NCI-H226 (cell line): ENCODE measurements at regions not wholly inside any gene's neighbourhood (a gene's known extent, or its start where the extent isn't known, plus 50 kb on each side); places are given as distances from the start of the nearest gene placed in this dataset.
"Not testable (repeated sequence)": the region's sequence is repeated elsewhere in the genome, so short reads cannot be mapped to it uniquely, and the experiment has no call there.

Source experiments
- DNase-seq: peaks from one replicate; pipeline ENCODE4 v3.0.0-alpha.2; 2015

DNA sequence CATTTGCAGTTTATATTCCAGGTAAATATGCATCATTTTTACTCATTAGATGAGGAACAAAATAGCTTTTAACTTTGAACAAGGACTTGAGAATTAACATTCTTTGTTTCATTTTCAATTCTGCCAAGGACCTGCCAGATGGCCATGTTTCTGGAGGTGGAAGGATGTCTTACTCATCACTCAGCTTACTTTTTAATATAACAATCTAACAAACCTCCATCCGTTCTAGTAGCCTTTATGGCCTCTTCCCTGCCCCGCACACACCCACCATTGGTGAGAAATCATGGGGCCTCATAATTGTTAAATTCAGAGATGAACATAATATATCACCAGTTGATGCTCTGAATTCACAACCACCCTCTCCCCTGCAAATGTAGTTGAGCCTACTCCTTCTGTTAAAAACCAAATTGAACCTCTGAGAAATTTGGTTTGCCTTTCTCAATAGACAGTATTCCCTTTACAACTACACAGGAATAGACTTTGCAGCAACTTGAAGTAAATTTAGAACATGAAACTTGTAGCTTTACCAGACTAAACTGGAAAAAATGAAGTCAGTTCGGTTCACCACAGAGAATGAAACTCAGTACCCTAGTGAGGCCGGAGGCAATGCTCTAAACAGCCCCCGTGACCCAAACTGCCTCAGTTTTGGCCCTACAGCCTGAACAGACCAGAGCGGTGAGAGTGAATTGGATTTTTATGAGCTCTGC is 50.1 kb upstream of the ACSL4 start:
- DNase-seq: no peak

DNA sequence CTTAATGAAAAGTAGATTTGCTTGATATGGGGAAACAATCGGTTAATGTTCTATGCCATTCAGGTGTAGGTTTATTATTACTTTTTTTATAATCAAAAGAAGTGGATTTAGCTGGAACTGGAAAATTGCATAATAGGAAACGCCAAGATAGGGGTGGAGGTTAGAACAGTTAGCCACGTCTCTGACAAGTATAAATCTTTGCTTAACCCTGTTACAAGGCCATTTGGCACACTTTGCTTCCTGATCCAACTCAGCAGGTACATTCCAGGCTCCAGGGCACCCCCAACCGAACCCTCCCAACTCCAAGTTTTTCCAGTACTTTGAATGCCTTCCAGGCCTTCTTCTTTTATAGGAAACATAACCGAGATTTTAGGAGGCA is 50.6 kb upstream of the ACSL4 start:
- DNase-seq: peak; percentile 68

DNA sequence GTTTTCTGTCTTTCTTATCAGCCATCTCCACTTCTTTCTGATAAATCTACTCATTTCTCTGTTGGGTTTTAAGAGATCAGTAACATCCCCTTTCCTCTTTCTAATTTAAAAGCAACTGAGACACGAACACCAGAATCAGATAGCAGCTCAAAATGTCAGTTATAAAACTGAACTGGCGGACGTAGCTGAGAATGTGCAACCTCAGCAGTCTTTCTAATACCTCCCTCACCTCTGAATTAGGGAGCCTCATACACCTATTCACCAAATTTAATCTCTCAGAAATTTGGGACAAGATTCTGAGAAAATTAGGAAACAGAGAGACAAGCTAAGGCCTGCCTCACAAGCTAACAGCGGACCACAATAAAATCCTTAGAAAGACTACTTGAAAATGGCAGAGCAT is 52.0 kb upstream of the ACSL4 start:
- DNase-seq: no peak

DNA sequence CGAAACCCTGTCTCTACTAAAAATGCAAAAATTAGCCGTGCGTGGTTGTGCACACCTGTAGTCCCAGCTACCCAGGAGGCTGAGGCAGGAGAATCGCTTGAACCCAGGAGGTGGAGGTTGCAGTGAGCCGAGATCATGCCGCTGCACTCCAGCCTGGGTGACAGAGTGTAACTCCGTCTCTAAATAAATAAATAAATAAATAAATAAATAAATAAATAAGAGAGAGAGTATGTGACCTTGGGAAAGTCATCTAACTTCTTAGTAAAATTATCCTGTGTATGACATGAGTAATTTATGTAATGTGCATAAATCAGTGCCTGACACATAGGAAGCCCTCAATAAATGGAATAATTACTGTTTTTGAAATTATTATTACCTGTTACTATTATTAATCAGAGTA is 57.5 kb upstream of the ACSL4 start:
- DNase-seq: not testable (repeated sequence)

DNA sequence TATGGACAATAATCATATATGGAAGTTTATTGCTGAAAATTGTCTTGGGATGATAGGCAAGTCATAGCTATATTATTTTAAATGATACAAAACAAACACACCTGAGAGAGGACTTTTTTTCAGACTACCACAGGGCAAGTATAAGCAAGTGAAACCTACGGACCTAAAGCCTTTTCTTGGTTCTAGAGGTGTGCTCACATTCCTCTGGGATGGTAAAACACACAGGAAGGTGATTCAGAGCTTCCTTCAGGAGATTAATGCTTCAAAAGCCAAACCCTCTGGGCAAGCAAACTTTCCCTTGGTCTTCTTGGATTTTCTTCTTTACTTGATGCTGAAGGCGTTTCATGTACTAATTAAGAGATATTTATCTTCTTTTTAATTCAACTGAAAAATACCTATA is 60.1 kb upstream of the ACSL4 start:
- DNase-seq: peak; percentile 68

DNA sequence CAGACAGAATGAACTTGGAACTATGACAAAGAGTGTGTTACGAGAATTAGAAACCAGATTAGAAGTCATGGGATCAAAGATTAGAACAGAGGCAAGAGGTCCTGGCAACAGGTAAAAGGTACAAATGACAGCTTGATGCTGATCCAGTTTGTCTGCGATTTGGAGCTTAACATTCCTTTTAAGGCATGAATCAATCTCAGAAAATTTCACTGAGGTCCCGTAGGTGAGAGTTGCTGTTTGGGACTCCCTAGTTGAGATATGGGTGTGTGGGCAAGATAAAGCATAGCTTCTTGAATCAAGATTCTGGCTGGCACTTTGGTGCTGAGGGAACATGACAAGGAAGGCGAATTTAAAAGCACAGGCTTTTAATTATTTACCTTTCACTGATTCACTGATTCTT is 62.6 kb upstream of the ACSL4 start:
- no peak for DNase-seq

DNA sequence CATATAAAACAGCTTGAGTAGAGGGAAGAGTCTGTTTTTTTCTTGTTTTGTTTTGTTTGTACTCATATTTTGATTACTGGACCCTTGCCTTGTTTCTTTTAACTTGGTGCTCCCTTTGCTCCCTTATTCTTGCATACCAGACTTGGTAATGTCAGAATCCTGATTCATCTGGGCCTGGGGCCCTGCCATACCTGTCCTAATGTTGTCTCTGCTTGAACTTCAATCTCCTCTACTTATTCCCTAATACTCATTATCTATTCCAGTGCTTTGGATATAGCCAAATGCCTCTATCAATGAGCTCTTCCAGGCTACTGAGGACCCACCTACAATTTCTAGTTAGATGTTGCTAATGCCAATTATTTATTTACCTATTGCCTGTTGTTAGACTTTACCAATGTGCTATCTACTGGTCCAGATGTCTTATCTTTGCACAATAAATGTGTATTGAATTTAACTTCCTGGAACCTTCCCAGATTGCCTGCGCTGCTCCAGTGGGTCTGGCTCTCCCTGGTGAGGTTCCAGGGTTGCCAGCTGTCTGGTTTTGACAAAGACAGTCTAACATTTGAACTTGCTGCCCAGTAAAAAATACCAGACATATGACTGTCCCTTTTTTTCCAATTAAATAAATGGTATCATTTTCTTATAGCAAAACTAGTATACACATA is 64.4 kb upstream of the ACSL4 start:
- DNase-seq: no peak

DNA sequence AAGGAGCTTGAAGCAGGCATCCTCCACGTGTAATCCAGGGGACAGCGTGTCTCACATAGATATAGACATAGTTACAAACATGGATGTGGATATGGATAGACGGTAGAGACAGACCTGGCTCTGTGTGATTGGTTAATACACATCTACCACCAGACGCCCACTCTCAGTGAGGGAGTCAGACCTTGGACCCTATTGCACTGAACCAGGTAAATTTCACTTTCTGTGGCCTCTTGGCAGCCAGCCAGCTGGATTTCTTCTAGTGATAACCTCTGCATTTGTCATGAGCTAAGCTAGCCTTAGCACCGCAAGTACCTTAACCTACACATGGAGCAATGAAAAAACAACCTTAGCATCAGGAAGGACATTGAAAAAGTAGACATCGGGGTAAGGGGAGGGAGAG is 79.2 kb upstream of the ACSL4 start:
- no peak for DNase-seq

DNA sequence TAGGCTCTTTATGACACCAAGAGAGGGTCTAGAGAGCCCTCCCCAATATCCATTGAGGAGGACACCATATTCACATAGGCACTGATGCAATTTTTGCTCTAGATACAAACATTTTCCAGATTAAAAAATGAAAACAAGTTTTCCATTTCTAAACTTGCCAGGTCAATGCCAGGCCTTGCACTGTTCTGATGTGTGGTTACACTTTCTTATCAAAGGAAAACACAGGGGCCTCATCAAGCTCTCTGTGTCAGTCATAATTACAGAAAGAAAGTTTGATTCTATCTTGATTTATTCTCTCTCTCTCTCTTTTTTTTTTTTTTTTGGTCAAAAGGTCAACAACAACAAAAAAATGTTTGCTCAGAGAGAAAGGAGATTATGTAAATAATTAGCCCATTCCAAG is 80.2 kb upstream of the ACSL4 start:
- DNase-seq: no peak

DNA sequence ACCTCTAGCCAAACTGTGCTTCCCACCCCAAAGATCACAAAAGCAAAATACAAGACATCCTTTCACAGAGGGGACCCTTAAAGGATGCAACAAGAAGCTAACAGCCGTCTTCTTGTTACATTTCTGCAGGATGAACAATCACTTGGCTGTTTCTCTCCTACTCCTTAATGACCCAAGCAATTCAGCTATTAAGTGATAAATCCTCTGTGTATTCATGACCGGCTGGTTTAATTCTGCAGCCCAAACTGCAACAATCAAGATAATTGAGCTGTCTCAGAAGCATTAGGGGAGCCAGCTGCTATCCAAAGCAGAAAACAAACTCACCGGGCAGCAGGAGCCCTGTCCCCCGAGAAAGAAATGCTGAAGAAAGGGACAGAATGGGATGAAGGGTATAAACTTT is 85.9 kb upstream of the ACSL4 start:
- no peak for DNase-seq

DNA sequence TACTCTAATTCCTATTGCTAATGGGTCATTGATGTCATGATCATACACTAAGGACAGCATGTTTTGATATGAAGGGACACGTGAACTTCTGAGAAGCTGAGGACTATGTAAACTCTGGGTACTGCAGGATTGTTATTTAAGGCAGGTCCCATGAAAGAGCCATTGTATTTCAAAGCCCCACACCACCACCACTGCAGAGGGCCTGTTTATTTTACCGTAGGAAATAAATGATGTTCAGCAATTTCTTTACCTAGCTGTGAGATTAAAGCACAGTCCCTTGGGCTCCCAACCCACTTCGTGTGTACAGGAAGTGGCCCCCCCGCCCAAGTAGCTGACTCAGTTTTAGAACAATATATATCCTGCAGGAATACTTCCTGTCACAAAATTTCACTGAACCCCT is 89.8 kb upstream of the ACSL4 start:
- no peak for DNase-seq

DNA sequence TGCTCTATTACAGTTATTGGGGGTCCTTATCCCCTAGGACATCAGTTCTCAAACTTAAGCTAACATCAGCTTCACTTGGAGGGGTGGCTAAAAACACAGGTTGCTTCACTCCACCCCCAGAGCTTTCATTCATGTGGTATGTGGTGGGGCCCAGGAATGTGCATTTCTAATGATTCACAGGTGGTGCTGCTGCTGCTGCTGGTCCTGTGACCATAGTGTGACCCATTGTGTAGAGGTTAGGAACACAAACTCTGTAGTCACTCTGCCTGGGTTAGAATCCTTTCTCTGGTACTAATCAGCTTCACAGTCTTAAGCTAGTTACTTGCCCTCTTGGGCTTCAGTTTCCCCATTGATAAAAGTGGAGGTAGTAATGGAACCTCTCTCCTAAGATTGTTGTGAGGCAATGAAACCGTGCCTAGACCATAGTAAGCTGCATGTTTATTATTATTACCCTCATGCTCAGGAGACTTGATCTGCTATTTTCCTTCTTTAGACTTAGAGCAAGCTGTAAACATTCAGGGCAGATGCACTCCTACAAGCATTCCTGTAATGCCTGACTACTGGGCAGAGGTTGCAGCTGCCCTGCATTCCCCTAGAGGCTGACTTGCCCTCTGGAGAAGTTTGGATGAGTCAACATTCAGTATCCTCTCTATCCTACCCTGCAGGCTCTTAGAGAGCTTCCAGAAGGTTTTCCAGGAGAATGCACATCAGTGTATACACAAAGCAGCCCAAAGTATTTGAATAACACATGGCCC is 94.1 kb upstream of the ACSL4 start:
- peak; percentile 88 for DNase-seq

DNA sequence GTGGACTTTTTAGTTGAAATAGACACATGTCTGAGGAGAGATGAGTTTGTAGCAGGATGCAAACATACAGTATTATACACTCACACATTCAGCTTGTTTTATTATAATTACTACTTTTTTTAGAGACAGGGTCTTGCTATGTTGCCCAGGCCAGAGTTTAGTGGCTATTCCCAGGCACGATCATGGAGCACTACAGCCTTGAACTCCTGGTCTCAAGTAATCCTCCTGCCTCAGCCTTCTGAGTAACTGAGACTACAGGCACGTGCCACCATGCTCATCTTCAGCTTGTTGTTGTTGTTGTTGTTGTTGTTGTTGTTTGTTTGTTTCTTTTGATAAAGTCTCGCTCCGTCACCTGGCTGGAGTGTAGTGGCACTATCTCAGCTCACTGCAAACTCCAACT is 94.7 kb upstream of the ACSL4 start:
- no peak for DNase-seq

DNA sequence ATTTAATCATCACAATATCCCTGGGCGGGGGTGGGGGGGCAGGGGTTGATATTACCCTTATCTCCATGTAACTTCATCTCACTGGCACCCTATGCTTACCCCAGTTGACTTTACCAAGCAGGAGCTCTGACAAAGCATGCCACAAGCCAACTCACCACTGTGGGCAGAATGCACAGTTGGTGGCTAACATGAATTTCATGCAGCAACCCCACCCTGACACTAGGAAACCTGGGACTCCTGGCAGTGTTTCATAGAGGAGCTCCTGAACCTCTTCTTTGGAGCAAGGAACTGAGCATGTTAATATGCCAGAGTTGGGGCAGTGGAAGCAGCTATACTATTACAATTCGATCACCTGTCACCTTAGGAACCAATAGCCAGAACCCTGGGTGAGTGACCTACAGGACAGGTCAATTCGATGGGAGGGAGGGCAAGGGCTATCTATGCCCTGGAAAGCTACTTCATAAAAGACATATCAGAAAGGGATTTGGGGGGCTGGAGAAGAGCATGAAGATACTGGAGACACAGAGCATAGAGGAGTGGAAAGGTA is 97.2 kb upstream of the ACSL4 start:
- DNase-seq: no peak

DNA sequence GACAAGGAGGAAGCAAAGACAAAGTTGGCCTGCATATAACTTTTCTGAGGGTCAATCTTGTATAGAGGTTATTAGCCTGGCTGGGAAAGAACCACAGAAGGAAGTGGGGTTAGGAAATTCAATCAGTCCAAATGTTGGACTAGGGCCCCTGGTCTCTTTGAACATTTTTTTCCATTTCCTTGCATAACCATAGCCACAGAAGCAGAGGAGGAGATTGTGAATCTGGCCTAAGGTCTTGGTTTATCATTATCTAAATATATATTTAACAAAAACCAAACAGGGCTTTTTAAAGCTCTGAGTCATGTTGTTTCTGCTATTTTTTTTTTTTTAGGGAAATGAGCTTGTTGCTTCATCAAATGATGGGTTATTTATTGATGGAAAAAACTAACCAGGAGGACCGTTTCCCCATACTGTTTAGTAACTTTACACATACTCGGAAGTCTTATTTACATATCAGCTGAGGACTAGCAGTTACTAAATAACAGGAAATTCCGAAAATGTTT is 97.7 kb upstream of the ACSL4 start:
- DNase-seq: peak; percentile 41

DNA sequence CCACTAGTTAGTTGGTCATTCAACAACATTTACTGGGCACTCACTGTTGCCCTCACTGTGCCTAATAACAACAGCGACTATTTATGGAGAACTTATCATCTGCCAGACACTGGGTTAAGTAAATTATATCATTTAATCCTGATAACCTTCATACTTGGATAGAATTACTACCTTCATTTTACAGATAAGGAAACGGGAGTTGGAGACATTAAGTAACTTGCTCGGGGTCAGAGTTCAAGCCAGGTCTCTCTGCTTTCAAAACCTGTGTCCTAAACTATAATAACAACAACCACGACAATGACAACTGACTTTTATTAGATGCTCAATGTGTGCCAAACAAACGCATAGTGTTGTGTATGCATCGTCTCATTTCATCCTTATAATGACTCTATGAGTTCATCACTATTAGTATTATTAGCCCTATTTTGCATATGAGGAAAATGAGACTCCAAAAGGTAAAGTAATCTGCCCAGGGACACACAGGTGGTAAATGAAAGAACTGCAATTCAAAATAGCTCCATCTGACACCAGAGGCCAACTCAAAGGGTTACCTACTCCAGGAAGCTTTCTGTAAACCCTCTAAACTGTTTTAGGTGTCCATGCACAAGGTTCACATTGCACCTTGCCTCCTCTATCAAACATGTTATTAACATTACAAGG is 98.4 kb upstream of the ACSL4 start:
- no peak for DNase-seq

DNA sequence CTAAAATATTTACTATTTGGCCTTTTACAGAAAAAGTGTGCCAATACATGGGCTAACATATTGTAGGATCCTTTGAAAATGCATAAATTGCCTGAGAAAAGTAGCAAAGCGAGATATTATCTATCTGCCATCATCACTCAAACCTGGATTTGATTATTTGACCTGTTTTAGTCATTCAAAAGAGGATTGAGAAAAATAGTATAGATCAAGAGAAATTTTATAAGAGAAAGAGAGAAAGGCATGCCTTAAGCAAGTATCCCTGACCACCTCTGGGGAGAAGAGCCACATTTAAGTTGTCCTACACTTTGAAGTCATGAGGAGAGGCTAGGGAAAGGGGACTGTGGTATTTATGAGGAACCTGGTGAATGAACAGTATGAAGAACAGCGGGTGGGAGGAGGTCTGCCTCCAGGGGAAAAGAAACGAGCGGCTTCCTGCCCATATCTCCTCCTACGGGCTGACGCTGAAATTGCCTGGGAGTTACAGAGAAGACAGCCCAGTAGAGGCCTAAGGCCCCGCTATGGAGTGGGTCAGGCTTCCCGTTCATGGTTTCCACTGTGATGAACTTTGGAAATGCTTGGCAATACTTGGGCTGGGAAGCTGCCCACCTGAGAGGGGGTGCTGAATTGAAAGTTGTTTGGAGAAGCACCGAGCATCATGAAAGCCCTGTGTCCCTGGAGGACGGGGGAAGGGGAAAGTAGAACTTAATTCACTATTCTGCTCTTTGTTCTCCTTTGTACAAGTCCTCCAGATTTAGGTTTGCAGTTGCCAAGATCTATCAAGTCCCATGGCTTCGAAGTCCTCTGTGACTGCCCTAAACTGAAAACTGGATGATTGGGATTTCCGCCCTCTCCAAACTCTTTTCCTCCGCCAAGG is 106.9 kb upstream of the ACSL4 start:
- DNase-seq: peak; percentile 66

DNA sequence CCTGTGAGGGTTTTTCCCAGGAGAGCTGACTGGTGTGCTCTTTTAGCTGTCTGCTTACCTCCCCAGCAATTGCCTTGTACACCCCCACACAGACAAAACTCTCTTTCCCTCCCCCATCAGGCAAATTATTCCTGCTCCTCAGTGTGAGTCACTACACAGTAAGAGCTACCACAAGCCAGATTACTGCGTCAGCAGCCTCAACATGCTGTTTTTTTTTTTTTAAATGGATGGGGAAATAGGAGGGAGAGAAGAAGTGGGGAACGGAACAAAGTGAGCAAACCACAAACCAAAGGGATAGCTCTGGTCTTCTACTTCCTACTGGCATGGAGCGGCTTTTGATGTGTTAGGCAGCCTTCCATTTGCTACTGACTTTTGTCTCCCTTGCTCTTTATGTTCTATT is 107.5 kb upstream of the ACSL4 start:
- DNase-seq: peak; percentile 92

DNA sequence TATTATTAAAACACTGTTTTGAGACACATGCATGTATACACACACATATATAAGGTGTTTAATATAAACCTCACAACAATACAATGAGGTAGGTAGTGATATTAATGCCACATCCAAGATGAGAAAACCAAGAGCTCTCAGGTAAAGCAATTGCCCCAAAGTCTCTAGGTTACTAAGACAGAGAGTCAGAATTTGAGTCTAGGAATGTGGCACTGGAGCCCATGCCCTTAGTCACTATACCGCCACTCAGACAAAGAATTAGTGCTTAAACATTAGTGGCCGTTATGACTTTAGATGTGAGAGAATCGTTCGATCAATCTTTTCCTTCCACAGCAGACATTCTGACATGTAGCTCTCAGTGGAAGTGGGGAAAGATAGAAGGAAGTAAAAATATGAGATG is 108.2 kb upstream of the ACSL4 start:
- no peak for DNase-seq

DNA sequence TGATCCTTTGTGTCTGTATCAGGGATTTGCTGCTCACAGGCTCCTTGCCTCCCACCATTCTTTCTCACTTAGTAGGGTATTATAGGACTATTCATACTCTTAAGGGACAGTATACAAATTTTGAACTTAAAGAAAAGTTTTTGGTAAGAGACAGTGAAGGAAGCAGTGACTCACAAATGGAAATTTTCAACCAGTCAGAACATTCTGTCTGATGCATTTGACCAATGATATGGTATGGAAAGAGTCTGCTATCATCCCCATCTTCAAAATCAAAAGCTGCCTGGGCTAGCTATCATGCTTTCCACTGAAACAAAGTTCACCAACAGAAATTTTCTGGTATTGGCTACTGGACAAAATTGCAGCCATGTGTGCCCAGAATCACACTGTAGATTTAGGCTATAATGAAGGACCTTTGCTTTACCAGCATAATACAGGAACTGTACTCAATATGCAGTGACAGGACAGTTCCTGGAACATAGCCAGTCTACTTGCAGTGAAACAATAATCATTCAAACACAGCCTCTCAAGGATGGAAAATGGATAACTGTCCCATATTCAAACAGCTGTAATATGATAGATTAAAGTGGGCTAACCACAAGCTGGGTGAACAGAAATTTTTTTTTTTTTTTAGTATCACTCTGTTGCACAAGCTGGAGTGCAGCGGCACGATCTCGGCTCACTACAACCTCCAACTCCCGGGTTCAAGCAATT is 109.0 kb upstream of the ACSL4 start:
- no peak for DNase-seq

DNA sequence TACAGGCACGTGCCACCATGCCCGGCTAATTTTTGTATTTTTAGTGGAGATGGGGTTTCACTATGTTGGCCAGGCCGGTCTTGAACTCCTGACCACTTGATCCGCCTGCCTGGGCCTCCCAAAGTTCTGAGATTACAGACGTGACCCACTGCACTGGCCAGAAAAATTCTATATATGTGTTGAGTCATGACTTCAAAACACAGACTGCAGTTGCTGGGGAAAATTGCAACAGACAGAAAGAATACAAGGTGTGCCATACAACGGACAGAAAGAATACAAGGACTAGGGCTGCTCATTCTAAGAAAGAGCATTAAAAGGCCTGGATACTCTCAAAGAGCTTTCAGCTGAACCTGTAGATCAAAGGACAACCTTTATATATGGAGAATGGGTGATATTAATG is 109.6 kb upstream of the ACSL4 start:
- no peak for DNase-seq
